ENCODE measurements at regions not wholly inside any gene's neighbourhood (a gene's known extent, or its start where the extent isn't known, plus 50 kb on each side); places are given as distances from the start of the nearest gene placed in this dataset.
A peak's percentile ranks its signal among the peaks of the same experiment; 100 is the strongest.

- no peak for DNase-seq (ENCODE audit: low read depth in 1 of 2, low spot score in 1 of 2)
- Histone ChIP-seq H3K4me3 (no peak overlapping the region), H3K27ac (no peak overlapping the region), H3K4me1 (no peaks in the 10 kb centered on the region), H3K4me2 (no peak overlapping the region), H3K9me3 (no peaks in the 10 kb centered on the region)
- 2% methylated on average over 3 of the region's 3 CpGs for WGBS (ENCODE audit: missing lambda C conversion rate)
- ChIA-PET POLR2A (no interaction called here), CTCF (no interaction called here)
- TF ChIP-seq TFCP2L1 (CRISPR knock-in tag; IDR thresholded peaks at IDR 0.05) (no peak), REST (IDR thresholded peaks at IDR 0.05) (peak; percentile 75)
- ATAC-seq = no peak
- no peak for FAIRE-seq
These were observed 541.9 kb upstream of the SEL1L start for GRCh38 chr14:82075566-82075965.

- WGBS (ENCODE audit: missing lambda C conversion rate) = 4% methylated on average over 3 of the region's 3 CpGs
- ChIA-PET CTCF (interaction anchor here (1.0 kb wide), 1 partner anchor 12 kb away, joined by 3 read pairs; no protein-coding TSS in a partner anchor), POLR2A (no interaction called here)
- no peaks in the 10 kb centered on the region for H3K4me1 ChIP-seq
- FAIRE-seq = no peak
- H3K27ac ChIP-seq = no peak overlapping the region
- DNase-seq (ENCODE audit: low read depth in 1 of 2, low spot score in 1 of 2) = no peak
- H3K9me3 ChIP-seq = no peaks in the 10 kb centered on the region; the same call in 2 of the 3 replicates
- no peak overlapping the region for H3K4me3 ChIP-seq
- TF ChIP-seq ZC3H11A (IDR thresholded peaks at IDR 0.05) (peak; percentile 66), BHLHE40 (IDR thresholded peaks at IDR 0.05; ENCODE audit: low read depth, low read length) (no peak)
- no peak overlapping the region for H3K4me2 ChIP-seq
- no peak for ATAC-seq
These were observed 545.9 kb upstream of the SEL1L start for GRCh38 chr14:82079553-82079952.

DNA sequence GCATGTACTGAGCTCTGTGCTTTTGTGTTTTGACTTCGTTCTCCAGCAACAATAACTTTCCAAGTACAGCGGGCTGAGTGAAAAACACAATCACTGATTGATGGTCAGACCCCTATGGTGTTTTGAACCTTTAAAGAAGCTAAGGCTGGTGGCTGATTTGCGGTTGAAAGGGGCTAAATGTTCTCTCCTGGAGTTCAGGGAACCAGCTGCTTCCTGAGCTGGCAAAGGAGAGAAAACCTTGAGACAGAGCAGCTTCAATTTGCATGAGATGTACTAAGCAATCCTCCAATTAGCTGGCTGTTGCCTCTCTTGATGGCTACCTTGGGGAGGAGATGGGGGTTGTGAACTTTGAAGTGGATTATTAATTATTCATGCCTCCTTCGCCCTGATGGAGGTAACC lies 546.7 kb upstream of the SEL1L start:
- Histone ChIP-seq H3K9me3 (no peaks in the 10 kb centered on the region; the same call in 2 of the 3 replicates), H3K27ac (no peak overlapping the region), H3K4me3 (no peak overlapping the region), H3K4me1 (no peaks in the 10 kb centered on the region), H3K4me2 (no peak overlapping the region)
- CTCF ChIA-PET = interaction anchor here (1.0 kb wide), 1 partner anchor 11 kb away, joined by 3 read pairs; no protein-coding TSS in a partner anchor
- TF ChIP-seq SREBF2 (IDR thresholded peaks at IDR 0.05) (no peak), ZNF302 (CRISPR knock-in tag; IDR thresholded peaks at IDR 0.05) (no peak), GATA3 (IDR thresholded peaks at IDR 0.05; ENCODE audit: borderline replicate concordance) (no peak), NR3C1 (IDR thresholded peaks at IDR 0.05) (no peak), FOSB (CRISPR knock-in tag; IDR thresholded peaks at IDR 0.05) (no peak), RCOR1 (IDR thresholded peaks at IDR 0.05; ENCODE audit: low read depth, low read length) (no peak), JUN (IDR thresholded peaks at IDR 0.05) (no peak), ATOH8 (CRISPR knock-in tag; IDR thresholded peaks at IDR 0.05; ENCODE audit: low read depth) (no peak), TFCP2L1 (CRISPR knock-in tag; IDR thresholded peaks at IDR 0.05) (no peak), HDAC2 (IDR thresholded peaks at IDR 0.05) (no peak), EHMT2 (IDR thresholded peaks at IDR 0.05; ENCODE audit: low read depth) (no peak), SMC3 (IDR thresholded peaks at IDR 0.05) (no peak)
- TF ChIP-seq, protein P1, sequence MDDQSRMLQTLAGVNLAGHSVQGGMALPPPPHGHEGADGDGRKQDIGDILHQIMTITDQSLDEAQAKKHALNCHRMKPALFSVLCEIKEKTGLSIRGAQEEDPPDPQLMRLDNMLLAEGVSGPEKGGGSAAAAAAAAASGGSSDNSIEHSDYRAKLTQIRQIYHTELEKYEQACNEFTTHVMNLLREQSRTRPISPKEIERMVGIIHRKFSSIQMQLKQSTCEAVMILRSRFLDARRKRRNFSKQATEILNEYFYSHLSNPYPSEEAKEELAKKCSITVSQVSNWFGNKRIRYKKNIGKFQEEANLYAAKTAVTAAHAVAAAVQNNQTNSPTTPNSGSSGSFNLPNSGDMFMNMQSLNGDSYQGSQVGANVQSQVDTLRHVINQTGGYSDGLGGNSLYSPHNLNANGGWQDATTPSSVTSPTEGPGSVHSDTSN (IDR thresholded peaks at IDR 0.05) = no peak
- POLR2A ChIA-PET = no interaction called here
- FAIRE-seq = no peak
- no peak for ATAC-seq
- 3% methylated on average over 4 of the region's 4 CpGs for WGBS (ENCODE audit: missing lambda C conversion rate)
- no peak for DNase-seq (ENCODE audit: low read depth in 1 of 2, low spot score in 1 of 2)

GRCh38 chr14:82084813-82085212 lies 551.2 kb upstream of the SEL1L start:
- Histone ChIP-seq H3K9me3 (no peaks in the 10 kb centered on the region; the same call in 2 of the 3 replicates), H3K4me2 (no peak overlapping the region), H3K4me3 (no peak overlapping the region), H3K27ac (no peak overlapping the region), H3K4me1 (no peaks in the 10 kb centered on the region)
- no peak for ATAC-seq
- no peak for TF ChIP-seq NPAS2 (CRISPR knock-in tag; IDR thresholded peaks at IDR 0.05; ENCODE audit: borderline replicate concordance)
- no peak for TF ChIP-seq EHMT2 (IDR thresholded peaks at IDR 0.05; ENCODE audit: low read depth)
- no peak for TF ChIP-seq CEBPB (IDR thresholded peaks at IDR 0.05)
- TF ChIP-seq MAX (IDR thresholded peaks at IDR 0.05) = no peak
- no peak for TF ChIP-seq SMC3 (IDR thresholded peaks at IDR 0.05)
- no peak for DNase-seq (ENCODE audit: low read depth in 1 of 2, low spot score in 1 of 2)
- POLR2A ChIA-PET = no interaction called here
- WGBS (ENCODE audit: missing lambda C conversion rate) = 2% methylated on average over 3 of the region's 3 CpGs
- CTCF ChIA-PET = no interaction called here
- FAIRE-seq = no peak
